GM12892 (cell line): ENCODE measurements at regions not wholly inside any gene's neighbourhood (a gene's known extent, or its start where the extent isn't known, plus 50 kb on each side); places are given as distances from the start of the nearest gene placed in this dataset.

Experiments
- POLR2A ChIP-seq: IDR thresholded peaks from 2 replicates; pipeline ENCODE4 v1.6.1; 2011; ENCODE audit warnings: low read depth, low read length, control low read depth
- POLR2AphosphoS5 ChIP-seq: IDR thresholded peaks from 2 replicates; pipeline ENCODE4 v1.6.1; 2011; ENCODE audit warnings: low read depth, low read length, control low read depth
- TAF1 ChIP-seq: IDR thresholded peaks from 2 replicates; pipeline ENCODE4 v1.6.1; 2011; ENCODE audit warnings: low read depth, mild to moderate bottlenecking, control low read depth, low read length, borderline replicate concordance

- TF ChIP-seq POLR2A (no peak), POLR2AphosphoS5 (no peak), TAF1 (no peak)
Measured at GRCh38 chr1:87794788-87795614, 466.3 kb downstream of the LMO4 start.
